C4-2B (cell line): ENCODE measurements at regions not wholly inside any gene's neighbourhood (a gene's known extent, or its start where the extent isn't known, plus 50 kb on each side); places are given as distances from the start of the nearest gene placed in this dataset.

Source experiments
- ZFX ChIP-seq: fragments of 450-650 bp; IDR thresholded peaks from 2 replicates; pipeline ENCODE4 v1.6.1; 2017
- TF ChIP-seq, protein P1 (sequence below): fragments of 450-650 bp; conservative IDR thresholded peaks from 2 replicates; pipeline ENCODE4 v1.5.1; 2017; ENCODE audit warnings: mild to moderate bottlenecking

GRCh38 chr1:30507401-30508174 is 215.8 kb downstream of the MATN1 start:
- TF ChIP-seq, protein P1, sequence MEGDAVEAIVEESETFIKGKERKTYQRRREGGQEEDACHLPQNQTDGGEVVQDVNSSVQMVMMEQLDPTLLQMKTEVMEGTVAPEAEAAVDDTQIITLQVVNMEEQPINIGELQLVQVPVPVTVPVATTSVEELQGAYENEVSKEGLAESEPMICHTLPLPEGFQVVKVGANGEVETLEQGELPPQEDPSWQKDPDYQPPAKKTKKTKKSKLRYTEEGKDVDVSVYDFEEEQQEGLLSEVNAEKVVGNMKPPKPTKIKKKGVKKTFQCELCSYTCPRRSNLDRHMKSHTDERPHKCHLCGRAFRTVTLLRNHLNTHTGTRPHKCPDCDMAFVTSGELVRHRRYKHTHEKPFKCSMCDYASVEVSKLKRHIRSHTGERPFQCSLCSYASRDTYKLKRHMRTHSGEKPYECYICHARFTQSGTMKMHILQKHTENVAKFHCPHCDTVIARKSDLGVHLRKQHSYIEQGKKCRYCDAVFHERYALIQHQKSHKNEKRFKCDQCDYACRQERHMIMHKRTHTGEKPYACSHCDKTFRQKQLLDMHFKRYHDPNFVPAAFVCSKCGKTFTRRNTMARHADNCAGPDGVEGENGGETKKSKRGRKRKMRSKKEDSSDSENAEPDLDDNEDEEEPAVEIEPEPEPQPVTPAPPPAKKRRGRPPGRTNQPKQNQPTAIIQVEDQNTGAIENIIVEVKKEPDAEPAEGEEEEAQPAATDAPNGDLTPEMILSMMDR: no peak
- no peak for TF ChIP-seq ZFX
